Neural cell (in vitro differentiated cells): ENCODE measurements at regions not wholly inside any gene's neighbourhood (a gene's known extent, or its start where the extent isn't known, plus 50 kb on each side); places are given as distances from the start of the nearest gene placed in this dataset.
"Not testable (repeated sequence)": the region's sequence is repeated elsewhere in the genome, so short reads cannot be mapped to it uniquely, and the experiment has no call there.

Experiments
- H2AFZ ChIP-seq: fragments of 200-600, 300-800 bp; sonication (generic), shearing (Covaris generic); 2 replicates; pipeline ENCODE4 v1.6.0; 2014; ENCODE audit warnings: low read depth, mild to moderate bottlenecking, antibody characterized with exemption, low read length, moderate library complexity
- H3F3A ChIP-seq: fragments of 200-600 bp; shearing (Covaris generic); 2 replicates; pipeline ENCODE4 v1.6.1; 2016; ENCODE audit warnings: mild to moderate bottlenecking, moderate library complexity, mixed read lengths, antibody characterized with exemption, low read length; ENCODE audit not compliant: insufficient read depth, poor library complexity, severe bottlenecking
- H3K27ac ChIP-seq: fragments of 200-600, 300-800 bp; sonication (generic), shearing (Covaris generic); 2 replicates; pipeline ENCODE4 v1.5.1; 2014; ENCODE audit warnings: mild to moderate bottlenecking, low read length, moderate library complexity
- H3K27me3 ChIP-seq: fragments of 300-800, 200-600 bp; sonication (generic), shearing (Covaris generic); 2 replicates; pipeline ENCODE4 v1.6.0; 2014; ENCODE audit warnings: mild to moderate bottlenecking, low read depth, low read length, moderate library complexity; ENCODE audit not compliant: insufficient read depth
- H3K36me3 ChIP-seq: fragments of 300-800, 200-600 bp; sonication (generic), shearing (Covaris generic); 2 replicates; pipeline ENCODE4 v1.5.1; 2014; ENCODE audit warnings: mild to moderate bottlenecking, antibody characterized with exemption, low read length, moderate library complexity; ENCODE audit not compliant: insufficient read depth
- H3K4me2 ChIP-seq: fragments of 300-800, 200-600 bp; sonication (generic), shearing (Covaris generic); 2 replicates; pipeline ENCODE4 v1.6.0; 2014; ENCODE audit warnings: mild to moderate bottlenecking, low read length
- H3K4me3 ChIP-seq: fragments of 300-800, 200-600 bp; sonication (generic), shearing (Covaris generic); 2 replicates; pipeline ENCODE4 v1.5.1; 2014; ENCODE audit warnings: mild to moderate bottlenecking, low read length, moderate library complexity
- H3K79me2 ChIP-seq: fragments of 200-600 bp; shearing (Covaris generic); replicated peaks from 2 replicates; pipeline ENCODE4 v1.6.0; 2014; ENCODE audit warnings: mild to moderate bottlenecking, low read length, moderate library complexity; ENCODE audit not compliant: insufficient read depth
- H3K9ac ChIP-seq: fragments of 300-800, 200-600 bp; sonication (generic), shearing (Covaris generic); 2 replicates; pipeline ENCODE4 v1.6.1; 2016; ENCODE audit warnings: mild to moderate bottlenecking, low read length, mixed read lengths
- H3K9me2 ChIP-seq: fragments of 200-600 bp; shearing (Covaris generic); 2 replicates; pipeline ENCODE4 v1.6.1; 2016; ENCODE audit warnings: mild to moderate bottlenecking, low read length, mixed read lengths; ENCODE audit not compliant: insufficient read depth
- H3K9me3 ChIP-seq: fragments of 200-600, 300-800 bp; sonication (generic), shearing (Covaris generic); 2 replicates; pipeline ENCODE4 v1.6.1; 2016; ENCODE audit warnings: mild to moderate bottlenecking, mixed run types, low read length, moderate library complexity, mixed read lengths
- H4K20me1 ChIP-seq: fragments of 200-600 bp; shearing (Covaris generic); 2 replicates; pipeline ENCODE4 v1.6.1; 2016; ENCODE audit warnings: mild to moderate bottlenecking, mixed run types; ENCODE audit not compliant: insufficient read depth
- EP300 ChIP-seq: fragments of 450-650 bp; conservative IDR thresholded peaks from 2 replicates; pipeline ENCODE4 v1.6.1; 2014; ENCODE audit warnings: antibody characterized with exemption, mild to moderate bottlenecking, moderate library complexity; ENCODE audit not compliant: poor library complexity, severe bottlenecking
- EZH2 ChIP-seq: fragments of 200-600, 300-800 bp; shearing (Covaris generic), sonication (generic); IDR thresholded peaks from 2 replicates; pipeline ENCODE4 v1.6.1; 2014; ENCODE audit warnings: antibody characterized with exemption, low read length, borderline replicate concordance, mild to moderate bottlenecking; ENCODE audit not compliant: insufficient read depth, poor library complexity, severe bottlenecking
- MXI1 ChIP-seq: fragments of 450-650 bp; conservative IDR thresholded peaks from 2 replicates; pipeline ENCODE4 v1.6.1; 2014; ENCODE audit warnings: antibody characterized with exemption, mild to moderate bottlenecking; ENCODE audit not compliant: poor library complexity, severe bottlenecking
- POLR2AphosphoS5 ChIP-seq: IDR thresholded peaks from 2 replicates; pipeline ENCODE4 v1.6.1; 2012
- RAD21 ChIP-seq: fragments of 450-650 bp; conservative IDR thresholded peaks from 2 replicates; pipeline ENCODE4 v1.6.1; 2014; ENCODE audit warnings: antibody characterized with exemption, mild to moderate bottlenecking, moderate library complexity
- SMC3 ChIP-seq: fragments of 450-650 bp; conservative IDR thresholded peaks from 2 replicates; pipeline ENCODE4 v1.6.1; 2014; ENCODE audit warnings: antibody characterized with exemption, mild to moderate bottlenecking, moderate library complexity; ENCODE audit not compliant: poor library complexity
- TAF1 ChIP-seq: IDR thresholded peaks from 2 replicates; pipeline ENCODE4 v1.6.1; 2012; ENCODE audit warnings: low read depth
- TF ChIP-seq, protein P1 (sequence below): fragments of 450-650 bp; IDR thresholded peaks from 2 replicates; pipeline ENCODE4 v1.5.1; 2014; ENCODE audit warnings: antibody characterized with exemption, mild to moderate bottlenecking, moderate library complexity; ENCODE audit not compliant: poor library complexity, severe bottlenecking
- TF ChIP-seq, protein P2 (sequence below): IDR thresholded peaks from 2 replicates; pipeline ENCODE4 v1.6.1; 2012; ENCODE audit warnings: borderline replicate concordance

DNA sequence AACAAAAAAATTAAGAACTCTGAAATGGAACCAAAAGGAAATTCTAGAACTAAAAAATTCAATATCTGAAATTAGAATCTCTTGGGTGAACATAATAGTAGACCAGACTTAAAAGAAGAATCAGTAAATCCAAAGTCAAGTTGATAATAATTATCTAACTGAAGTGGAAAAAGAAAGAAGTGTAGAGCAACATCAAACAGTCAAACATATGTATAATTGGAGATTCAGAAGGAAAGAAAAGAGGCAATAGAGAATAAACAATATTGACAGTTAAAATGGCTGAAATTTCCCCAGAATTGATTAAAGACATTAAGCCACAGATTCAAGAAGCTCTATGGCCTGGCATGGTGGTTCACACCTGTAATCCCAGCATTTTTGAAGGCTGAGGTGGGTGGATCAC lies 383.6 kb downstream of the PREX1 start:
- no peaks in the 10 kb centered on the region for H3K36me3 ChIP-seq
- no peak overlapping the region for H3K4me2 ChIP-seq
- H3K9me2 ChIP-seq: no peaks in the 10 kb centered on the region
- H3K4me3 ChIP-seq: no peak overlapping the region
- no peaks in the 10 kb centered on the region for H3K79me2 ChIP-seq
- no peaks in the 10 kb centered on the region for H3K9me3 ChIP-seq
- no peaks in the 10 kb centered on the region for H3F3A ChIP-seq
- H4K20me1 ChIP-seq: no peaks in the 10 kb centered on the region
- H2AFZ ChIP-seq: no peak overlapping the region
- TF ChIP-seq EP300 (no peak), EZH2 (no peak), TAF1 (no peak), POLR2AphosphoS5 (no peak), SMC3 (no peak), RAD21 (no peak), MXI1 (no peak)
- TF ChIP-seq, protein P1, sequence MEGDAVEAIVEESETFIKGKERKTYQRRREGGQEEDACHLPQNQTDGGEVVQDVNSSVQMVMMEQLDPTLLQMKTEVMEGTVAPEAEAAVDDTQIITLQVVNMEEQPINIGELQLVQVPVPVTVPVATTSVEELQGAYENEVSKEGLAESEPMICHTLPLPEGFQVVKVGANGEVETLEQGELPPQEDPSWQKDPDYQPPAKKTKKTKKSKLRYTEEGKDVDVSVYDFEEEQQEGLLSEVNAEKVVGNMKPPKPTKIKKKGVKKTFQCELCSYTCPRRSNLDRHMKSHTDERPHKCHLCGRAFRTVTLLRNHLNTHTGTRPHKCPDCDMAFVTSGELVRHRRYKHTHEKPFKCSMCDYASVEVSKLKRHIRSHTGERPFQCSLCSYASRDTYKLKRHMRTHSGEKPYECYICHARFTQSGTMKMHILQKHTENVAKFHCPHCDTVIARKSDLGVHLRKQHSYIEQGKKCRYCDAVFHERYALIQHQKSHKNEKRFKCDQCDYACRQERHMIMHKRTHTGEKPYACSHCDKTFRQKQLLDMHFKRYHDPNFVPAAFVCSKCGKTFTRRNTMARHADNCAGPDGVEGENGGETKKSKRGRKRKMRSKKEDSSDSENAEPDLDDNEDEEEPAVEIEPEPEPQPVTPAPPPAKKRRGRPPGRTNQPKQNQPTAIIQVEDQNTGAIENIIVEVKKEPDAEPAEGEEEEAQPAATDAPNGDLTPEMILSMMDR: no peak
- TF ChIP-seq, protein P2, sequence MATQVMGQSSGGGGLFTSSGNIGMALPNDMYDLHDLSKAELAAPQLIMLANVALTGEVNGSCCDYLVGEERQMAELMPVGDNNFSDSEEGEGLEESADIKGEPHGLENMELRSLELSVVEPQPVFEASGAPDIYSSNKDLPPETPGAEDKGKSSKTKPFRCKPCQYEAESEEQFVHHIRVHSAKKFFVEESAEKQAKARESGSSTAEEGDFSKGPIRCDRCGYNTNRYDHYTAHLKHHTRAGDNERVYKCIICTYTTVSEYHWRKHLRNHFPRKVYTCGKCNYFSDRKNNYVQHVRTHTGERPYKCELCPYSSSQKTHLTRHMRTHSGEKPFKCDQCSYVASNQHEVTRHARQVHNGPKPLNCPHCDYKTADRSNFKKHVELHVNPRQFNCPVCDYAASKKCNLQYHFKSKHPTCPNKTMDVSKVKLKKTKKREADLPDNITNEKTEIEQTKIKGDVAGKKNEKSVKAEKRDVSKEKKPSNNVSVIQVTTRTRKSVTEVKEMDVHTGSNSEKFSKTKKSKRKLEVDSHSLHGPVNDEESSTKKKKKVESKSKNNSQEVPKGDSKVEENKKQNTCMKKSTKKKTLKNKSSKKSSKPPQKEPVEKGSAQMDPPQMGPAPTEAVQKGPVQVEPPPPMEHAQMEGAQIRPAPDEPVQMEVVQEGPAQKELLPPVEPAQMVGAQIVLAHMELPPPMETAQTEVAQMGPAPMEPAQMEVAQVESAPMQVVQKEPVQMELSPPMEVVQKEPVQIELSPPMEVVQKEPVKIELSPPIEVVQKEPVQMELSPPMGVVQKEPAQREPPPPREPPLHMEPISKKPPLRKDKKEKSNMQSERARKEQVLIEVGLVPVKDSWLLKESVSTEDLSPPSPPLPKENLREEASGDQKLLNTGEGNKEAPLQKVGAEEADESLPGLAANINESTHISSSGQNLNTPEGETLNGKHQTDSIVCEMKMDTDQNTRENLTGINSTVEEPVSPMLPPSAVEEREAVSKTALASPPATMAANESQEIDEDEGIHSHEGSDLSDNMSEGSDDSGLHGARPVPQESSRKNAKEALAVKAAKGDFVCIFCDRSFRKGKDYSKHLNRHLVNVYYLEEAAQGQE: no peak
- H3K9ac ChIP-seq: no peak overlapping the region
- H3K27ac ChIP-seq: no peak overlapping the region
- H3K27me3 ChIP-seq: no peaks in the 10 kb centered on the region

DNA sequence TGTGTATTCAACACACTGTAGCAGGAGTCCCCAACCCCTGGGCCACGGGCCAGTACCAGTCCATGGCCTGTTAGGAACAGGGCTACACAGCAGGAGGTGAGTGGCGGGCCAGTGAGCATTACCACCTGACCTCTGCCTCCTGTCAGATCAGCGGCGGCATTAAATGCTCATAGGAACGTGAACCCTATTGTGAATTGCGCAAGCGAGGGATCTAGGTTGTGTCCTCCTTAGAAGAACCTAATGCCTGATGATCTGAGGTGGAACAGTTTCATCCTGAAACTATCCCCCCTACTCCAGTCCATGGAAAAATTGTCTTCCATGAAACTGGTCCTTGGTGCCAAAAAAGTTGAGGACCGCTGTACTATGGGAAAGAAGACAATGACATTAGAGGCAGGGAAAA lies 386.9 kb downstream of the PREX1 start:
- H3K9ac ChIP-seq: no peak overlapping the region
- H3K27me3 ChIP-seq: no peaks in the 10 kb centered on the region
- no peak overlapping the region for H2AFZ ChIP-seq
- no peaks in the 10 kb centered on the region for H3K36me3 ChIP-seq
- no peak overlapping the region for H3K4me2 ChIP-seq
- no peak overlapping the region for H3K4me3 ChIP-seq
- TF ChIP-seq, protein P1: no peak
- TF ChIP-seq, protein P2: no peak
- TF ChIP-seq EZH2 (no peak), TAF1 (no peak), EP300 (no peak), SMC3 (no peak), MXI1 (no peak), POLR2AphosphoS5 (no peak), RAD21 (no peak)
- no peak overlapping the region for H3K27ac ChIP-seq
- no peaks in the 10 kb centered on the region for H3K9me3 ChIP-seq
- no peaks in the 10 kb centered on the region for H3K9me2 ChIP-seq
- H3F3A ChIP-seq: no peaks in the 10 kb centered on the region
- no peaks in the 10 kb centered on the region for H3K79me2 ChIP-seq
- no peaks in the 10 kb centered on the region for H4K20me1 ChIP-seq

DNA sequence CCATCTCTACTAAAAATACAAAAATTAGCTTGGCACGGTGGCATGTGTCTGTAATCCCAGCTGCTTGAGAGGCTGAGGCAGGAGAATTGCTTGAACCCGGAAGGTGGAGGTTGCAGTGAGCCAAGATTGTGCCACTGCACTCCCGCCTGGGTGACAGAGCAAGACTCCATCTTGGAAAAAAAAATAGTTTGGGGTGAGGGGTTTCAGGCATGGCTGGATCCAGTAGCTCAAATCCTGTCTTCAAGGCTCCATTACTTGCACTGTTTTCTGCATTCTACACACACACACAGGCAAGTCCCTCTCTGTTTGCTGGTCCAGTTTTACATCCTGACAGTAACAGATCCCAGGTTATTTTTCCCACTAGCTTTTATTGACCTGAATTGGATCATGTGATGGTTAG lies 387.5 kb downstream of the PREX1 start:
- not testable (repeated sequence) for H3K27me3 ChIP-seq, H3F3A ChIP-seq, H3K9me2 ChIP-seq, H3K9me3 ChIP-seq, H3K4me3 ChIP-seq, H3K9ac ChIP-seq, H4K20me1 ChIP-seq, H2AFZ ChIP-seq, H3K79me2 ChIP-seq, H3K27ac ChIP-seq, H3K4me2 ChIP-seq, H3K36me3 ChIP-seq
